GM12878 (cell line): ENCODE measurements at regions not wholly inside any gene's neighbourhood (a gene's known extent, or its start where the extent isn't known, plus 50 kb on each side); places are given as distances from the start of the nearest gene placed in this dataset.

ENCODE experiments used
- ATAC-seq: fragments of 200-7000 bp; cut with Tn5 transposase; 3 replicates; pipeline ENCODE4 v1.9.1; 2020; ENCODE audit warnings: mild to moderate bottlenecking, moderate library complexity
- BruUV-seq: library from RNA; stranded (reverse); fragments of 400-500 nt; replicated peaks from 2 replicates; lab custom pipeline; 2021; lab: Mats Ljungman, UMichigan
- CTCF ChIA-PET: fragments of 300-600 bp; sonication (Branson Sonifier 250); formaldehyde crosslinking; extraction: SDS; loops from one replicate; lab custom pipeline; 2021; ENCODE audit warnings: inconsistent platforms; lab: Yijun Ruan, JAX
- POLR2A ChIA-PET: fragments of 350-600 bp; formaldehyde crosslinking; extraction: SDS; loops from one replicate; lab custom pipeline; 2021; ENCODE audit warnings: inconsistent platforms; lab: Charles Lee
- RAD21 ChIA-PET: fragments of 300-600 bp; sonication (Branson Sonifier 250); formaldehyde crosslinking; loops from one replicate; lab custom pipeline; 2023; ENCODE audit warnings: antibody characterized with exemption; ENCODE audit not compliant: unreplicated experiment; lab: Charles Lee
- SMC1A ChIA-PET: fragments of 300-600 bp; sonication (Branson Sonifier 250); formaldehyde crosslinking; loops from one replicate; lab custom pipeline; 2023; ENCODE audit not compliant: unreplicated experiment, uncharacterized antibody; lab: Charles Lee
- DNase-seq: peaks from one replicate; pipeline ENCODE4 v3.0.0-alpha.2; 2011; ENCODE audit warnings: low read depth, low spot score
- FAIRE-seq: peaks from 3 replicates; lab custom pipeline; 2011; peaks lifted over from hg19 to GRCh38; lab: Jason Lieb, UNC
- H2AFZ ChIP-seq: 2 replicates; pipeline ENCODE4 v1.6.0; 2011; ENCODE audit warnings: low read depth, low read length, control low read depth; ENCODE audit not compliant: control insufficient read depth
- H3K27ac ChIP-seq: 2 replicates; pipeline ENCODE4 v1.5.1; 2011; ENCODE audit warnings: control low read depth; ENCODE audit not compliant: control insufficient read depth, insufficient read depth
- H3K27me3 ChIP-seq, 2 experiments: replicated peaks in 1 of 2; 2 replicates each; pipeline versions ENCODE4 v1.6.0 to v1.6.1; 2011; ENCODE audit warnings: low read length in 1 of 2; ENCODE audit not compliant: control insufficient read depth in 2 of 2, insufficient read depth in 2 of 2
- H3K36me3 ChIP-seq, 2 experiments: 2 replicates each; pipeline ENCODE4 v1.5.1; 2011; ENCODE audit warnings: low read length in 1 of 2; ENCODE audit not compliant: control insufficient read depth in 2 of 2, insufficient read depth in 2 of 2
- H3K4me1 ChIP-seq: 2 replicates; pipeline ENCODE4 v1.6.1; 2011; ENCODE audit warnings: mild to moderate bottlenecking, low read length, moderate library complexity, mixed read lengths; ENCODE audit not compliant: control insufficient read depth, insufficient read depth
- H3K4me2 ChIP-seq: 2 replicates; pipeline ENCODE4 v1.6.0; 2011; ENCODE audit warnings: control low read depth; ENCODE audit not compliant: control insufficient read depth, insufficient read depth
- H3K4me3 ChIP-seq: fragments of 200-600 bp; sonication (generic); 2 replicates; pipeline ENCODE4 v1.5.1; 2016
- H3K79me2 ChIP-seq: 2 replicates; pipeline ENCODE4 v1.6.0; 2011; ENCODE audit warnings: low read length; ENCODE audit not compliant: control insufficient read depth, insufficient read depth
- H3K9ac ChIP-seq: 2 replicates; pipeline ENCODE4 v1.8.0; 2011; ENCODE audit warnings: low read length, control low read depth, mixed read lengths; ENCODE audit not compliant: control insufficient read depth, insufficient read depth
- H3K9me3 ChIP-seq: replicated peaks from 3 replicates; pipeline ENCODE4 v1.5.1; 2011; ENCODE audit warnings: mild to moderate bottlenecking, low read length; ENCODE audit not compliant: control insufficient read depth, insufficient read depth
- H4K20me1 ChIP-seq: 2 replicates; pipeline ENCODE4 v1.6.0; 2011; ENCODE audit not compliant: control insufficient read depth, insufficient read depth
- WGBS: methylation state at CpG from one replicate; pipeline ENCODE4 v1.1.6; 2016; ENCODE audit warnings: low lambda C conversion rate; ENCODE audit not compliant: insufficient replicate concordance, insufficient coverage; ENCODE audit errors: missing lambda C conversion rate; 5-methylcytosine and 5-hydroxymethylcytosine counted together
- in situ Hi-C: fragments of 300-500 bp; cut with MboI; formaldehyde crosslinking; loops from 9 replicates; pipeline ENCODE4 v1.14.3; 2018; ENCODE audit warnings: mixed read lengths
- intact Hi-C: fragments of 100-400 bp; cut with micrococcal nuclease; formaldehyde crosslinking; loops from one replicate; pipeline ENCODE4 v1.14.2; 2022; ENCODE audit not compliant: unreplicated experiment
- TF ChIP-seq, protein P1 (sequence below): fragments of 450-650 bp; IDR thresholded peaks from 2 replicates; pipeline ENCODE4 v1.6.1; 2016; ENCODE audit warnings: mild to moderate bottlenecking, moderate library complexity, borderline replicate concordance

DNA sequence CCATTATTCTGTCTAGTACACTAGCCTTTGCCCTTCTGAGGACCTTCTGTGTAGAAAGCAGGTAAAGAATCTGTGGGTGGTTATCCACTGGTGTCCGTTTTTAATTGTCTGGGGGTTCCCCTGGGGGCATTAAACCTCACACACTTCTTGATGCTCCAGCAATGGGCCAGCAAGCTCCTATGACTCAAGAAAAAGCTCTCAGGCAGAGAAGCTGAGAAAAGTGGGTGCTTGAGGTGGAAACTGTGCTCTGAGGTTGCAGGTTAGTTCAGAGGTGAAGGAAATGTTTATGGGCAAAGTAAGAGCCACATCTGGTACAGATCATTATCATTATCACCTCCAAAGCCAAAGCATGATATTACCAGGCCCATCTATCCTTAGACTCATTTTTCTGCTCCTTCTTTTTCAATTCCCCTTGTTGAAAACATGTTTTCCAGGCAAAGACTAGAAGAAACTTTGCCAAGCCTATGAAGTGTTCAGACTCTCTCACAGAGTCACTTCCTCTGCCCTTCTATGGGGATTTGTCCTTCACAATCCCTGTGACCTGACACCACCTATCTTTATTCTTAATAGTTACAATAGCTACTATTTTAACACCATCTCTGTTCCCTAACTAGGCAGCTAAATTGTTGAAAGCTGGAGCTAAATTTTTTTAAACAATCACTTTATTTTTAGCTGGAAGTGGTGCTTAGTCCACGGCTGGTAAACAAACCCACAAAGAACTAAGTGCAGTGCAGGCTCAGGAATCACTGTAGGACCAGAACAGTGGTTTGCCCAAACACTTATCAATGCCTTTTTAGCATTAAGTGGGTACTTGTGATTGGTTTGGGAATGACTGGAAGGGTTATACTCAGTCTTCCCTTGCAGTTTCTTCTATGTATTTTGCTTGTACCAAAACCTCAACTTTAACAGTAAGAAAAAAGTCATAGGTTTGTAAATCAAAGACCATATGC, 512.8 kb upstream of the POU3F3 start:
- TF ChIP-seq, protein P1, sequence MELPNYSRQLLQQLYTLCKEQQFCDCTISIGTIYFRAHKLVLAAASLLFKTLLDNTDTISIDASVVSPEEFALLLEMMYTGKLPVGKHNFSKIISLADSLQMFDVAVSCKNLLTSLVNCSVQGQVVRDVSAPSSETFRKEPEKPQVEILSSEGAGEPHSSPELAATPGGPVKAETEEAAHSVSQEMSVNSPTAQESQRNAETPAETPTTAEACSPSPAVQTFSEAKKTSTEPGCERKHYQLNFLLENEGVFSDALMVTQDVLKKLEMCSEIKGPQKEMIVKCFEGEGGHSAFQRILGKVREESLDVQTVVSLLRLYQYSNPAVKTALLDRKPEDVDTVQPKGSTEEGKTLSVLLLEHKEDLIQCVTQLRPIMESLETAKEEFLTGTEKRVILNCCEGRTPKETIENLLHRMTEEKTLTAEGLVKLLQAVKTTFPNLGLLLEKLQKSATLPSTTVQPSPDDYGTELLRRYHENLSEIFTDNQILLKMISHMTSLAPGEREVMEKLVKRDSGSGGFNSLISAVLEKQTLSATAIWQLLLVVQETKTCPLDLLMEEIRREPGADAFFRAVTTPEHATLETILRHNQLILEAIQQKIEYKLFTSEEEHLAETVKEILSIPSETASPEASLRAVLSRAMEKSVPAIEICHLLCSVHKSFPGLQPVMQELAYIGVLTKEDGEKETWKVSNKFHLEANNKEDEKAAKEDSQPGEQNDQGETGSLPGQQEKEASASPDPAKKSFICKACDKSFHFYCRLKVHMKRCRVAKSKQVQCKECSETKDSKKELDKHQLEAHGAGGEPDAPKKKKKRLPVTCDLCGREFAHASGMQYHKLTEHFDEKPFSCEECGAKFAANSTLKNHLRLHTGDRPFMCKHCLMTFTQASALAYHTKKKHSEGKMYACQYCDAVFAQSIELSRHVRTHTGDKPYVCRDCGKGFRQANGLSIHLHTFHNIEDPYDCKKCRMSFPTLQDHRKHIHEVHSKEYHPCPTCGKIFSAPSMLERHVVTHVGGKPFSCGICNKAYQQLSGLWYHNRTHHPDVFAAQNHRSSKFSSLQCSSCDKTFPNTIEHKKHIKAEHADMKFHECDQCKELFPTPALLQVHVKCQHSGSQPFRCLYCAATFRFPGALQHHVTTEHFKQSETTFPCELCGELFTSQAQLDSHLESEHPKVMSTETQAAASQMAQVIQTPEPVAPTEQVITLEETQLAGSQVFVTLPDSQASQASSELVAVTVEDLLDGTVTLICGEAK, result no peak
- TF ChIP-seq, all 136 proteins: peak for 0
- no peak overlapping the region for H3K4me3 ChIP-seq
- 0% methylated on average over 2 of the region's 2 CpGs for WGBS
- no TSS peak for BruUV-seq
- H3K79me2 ChIP-seq, result no peaks in the 10 kb centered on the region
- CTCF ChIA-PET, result no interaction called here
- in situ Hi-C loops (no loop called here), intact Hi-C loops (loop anchor here (1.0 kb wide), 1 partner anchor 26 kb away; no protein-coding TSS in a partner anchor)
- ATAC-seq (no peak), DNase-seq (no peak), FAIRE-seq (no peak)
- no peaks in the 10 kb centered on the region for H3K9me3 ChIP-seq
- no peaks in the 10 kb centered on the region for H3K4me1 ChIP-seq
- no peaks in the 10 kb centered on the region for H3K36me3 ChIP-seq
- H3K27ac ChIP-seq, result no peak overlapping the region
- RAD21 ChIA-PET, result no interaction called here
- SMC1A ChIA-PET, result no interaction called here
- no peak overlapping the region for H2AFZ ChIP-seq
- no peak overlapping the region for H3K4me2 ChIP-seq
- H4K20me1 ChIP-seq, result no peaks in the 10 kb centered on the region
- H3K9ac ChIP-seq, result no peak overlapping the region
- no peaks in the 10 kb centered on the region; a peak in 1 of 4 replicates for H3K27me3 ChIP-seq
- POLR2A ChIA-PET, result no interaction called here
